ENCODE measurements at regions not wholly inside any gene's neighbourhood (a gene's known extent, or its start where the extent isn't known, plus 50 kb on each side); places are given as distances from the start of the nearest gene placed in this dataset.
"Not testable (repeated sequence)": the region's sequence is repeated elsewhere in the genome, so short reads cannot be mapped to it uniquely, and the experiment has no call there.

GRCh38 chr1:157249326-157249725, 111.1 kb upstream of the ETV3 start:
- no peak for DNase-seq

GRCh38 chr1:157247764-157248049, 109.5 kb upstream of the ETV3 start:
- not testable (repeated sequence) for DNase-seq

- no peak for DNase-seq
These were observed 109.0 kb upstream of the ETV3 start for GRCh38 chr1:157247005-157247763.

- no peak for DNase-seq
These were observed 107.6 kb upstream of the ETV3 start for GRCh38 chr1:157245823-157246222.

GRCh38 chr1:157241185-157241538, 103.0 kb upstream of the ETV3 start:
- no peak for DNase-seq

- no peak for DNase-seq
These were observed 102.4 kb upstream of the ETV3 start for GRCh38 chr1:157240495-157241184.

GRCh38 chr1:157239936-157240335, 101.7 kb upstream of the ETV3 start:
- DNase-seq: no peak

- no peak for DNase-seq
These were observed 100.4 kb upstream of the ETV3 start for GRCh38 chr1:157238585-157238984.

GRCh38 chr1:157237981-157238380, 99.8 kb upstream of the ETV3 start:
- no peak for DNase-seq

- no peak for DNase-seq
These were observed 99.3 kb upstream of the ETV3 start for GRCh38 chr1:157237522-157237921.

GRCh38 chr1:157236072-157236471, 97.9 kb upstream of the ETV3 start:
- no peak for DNase-seq

- DNase-seq: no peak
These were observed 97.1 kb upstream of the ETV3 start for GRCh38 chr1:157235307-157235706.

GRCh38 chr1:157234705-157235273, 96.6 kb upstream of the ETV3 start:
- DNase-seq: no peak

- DNase-seq: no peak
These were observed 94.9 kb upstream of the ETV3 start for GRCh38 chr1:157233131-157233530.

GRCh38 chr1:157231846-157232525, 93.8 kb upstream of the ETV3 start:
- DNase-seq: no peak

GRCh38 chr1:157230500-157230899, 92.3 kb upstream of the ETV3 start:
- DNase-seq: no peak

- DNase-seq: no peak
These were observed 89.5 kb upstream of the ETV3 start for GRCh38 chr1:157227700-157228099.

- DNase-seq: no peak
These were observed 88.5 kb upstream of the ETV3 start for GRCh38 chr1:157226739-157227138.

GRCh38 chr1:157219600-157219999, 81.4 kb upstream of the ETV3 start:
- DNase-seq: no peak

- no peak for DNase-seq
These were observed 81.0 kb upstream of the ETV3 start for GRCh38 chr1:157219182-157219581.

GRCh38 chr1:157218671-157219070, 80.5 kb upstream of the ETV3 start:
- no peak for DNase-seq

GRCh38 chr1:157217486-157217885, 79.3 kb upstream of the ETV3 start:
- DNase-seq: no peak

- DNase-seq: no peak
These were observed 75.6 kb upstream of the ETV3 start for GRCh38 chr1:157213836-157214235.

- no peak for DNase-seq
These were observed 71.3 kb upstream of the ETV3 start for GRCh38 chr1:157209514-157209913.

Data from fibroblast of skin of right quadriceps (primary cell).